Peyer's patch (tissue), 4 donors: ENCODE measurements at regions not wholly inside any gene's neighbourhood (a gene's known extent, or its start where the extent isn't known, plus 50 kb on each side); places are given as distances from the start of the nearest gene placed in this dataset.
"Not testable (repeated sequence)": the region's sequence is repeated elsewhere in the genome, so short reads cannot be mapped to it uniquely, and the experiment has no call there.

Source experiments
- DNase-seq, 3 donors: peaks; one replicate each; pipeline ENCODE4 v3.0.0-alpha.2; 2017 to 2019
- H3K27ac ChIP-seq, 4 donors: fragments of 200-600 bp; sonication (generic); one replicate each; pipeline ENCODE4 v1.5.1; 2016 to 2019
- H3K27me3 ChIP-seq, 2 donors: fragments of 200-600 bp; sonication (generic); one replicate each; pipeline ENCODE4 v1.5.1; 2019
- H3K36me3 ChIP-seq, 3 donors: fragments of 200-600 bp; sonication (generic); one replicate each; pipeline ENCODE4 v1.5.1; 2016 to 2019
- H3K4me1 ChIP-seq, 4 donors: fragments of 200-600 bp; sonication (generic); one replicate each; pipeline ENCODE4 v1.5.1; 2016 to 2019
- H3K4me3 ChIP-seq, 4 donors: fragments of 200-600 bp; sonication (generic); 1 replicate in 3 of 4; 2 replicates in 1 of 4; pipeline ENCODE4 v1.5.1; 2016 to 2019; ENCODE audit warnings: mild to moderate bottlenecking in 1 of 4
- H3K9me3 ChIP-seq, 4 donors: fragments of 200-600 bp; sonication (generic); one replicate each; pipeline ENCODE4 v1.5.1; 2016 to 2019; ENCODE audit warnings: mild to moderate bottlenecking in 1 of 4
- POLR2A ChIP-seq, 2 donors: fragments of 450-650 bp; IDR thresholded peaks; one replicate each; pipeline ENCODE4 v1.5.1; 2017; ENCODE audit warnings: antibody characterized with exemption in 2 of 2, mild to moderate bottlenecking in 2 of 2, moderate library complexity in 2 of 2
- TF ChIP-seq, protein P1 (sequence below), 6 experiments: fragments of 450-650 bp in 4 of 6; fragments of 200-600 bp in 2 of 6; sonication (generic) in 1 of 6; IDR thresholded peaks; one replicate each; pipeline ENCODE4 v1.5.1; 2017 to 2019; ENCODE audit warnings: antibody characterized with exemption in 6 of 6, mild to moderate bottlenecking in 3 of 6, moderate library complexity in 1 of 6

DNA sequence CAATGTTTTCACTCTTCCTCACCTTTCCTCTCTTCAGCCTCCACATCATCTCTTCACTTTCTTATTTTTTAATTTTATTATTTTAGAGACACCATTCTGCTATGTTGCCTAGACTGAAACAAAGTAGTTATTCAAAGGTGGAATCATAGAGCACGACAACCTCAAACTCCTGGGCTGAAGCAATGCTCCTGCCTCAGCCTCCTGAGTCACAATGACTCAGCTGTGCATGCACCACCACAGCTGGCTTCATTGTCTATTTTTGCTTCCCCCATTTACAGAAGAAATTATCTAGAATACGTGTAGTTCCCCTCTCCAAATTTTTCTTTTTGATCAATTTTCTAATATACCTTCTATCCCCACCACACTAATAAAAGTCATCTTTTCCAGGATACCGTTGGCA, 911.5 kb upstream of the SOX11 start:
- peaks cover 0 to 5% (median 0%) of the 10 kb centered on the region in 4 donors for H3K9me3 ChIP-seq
- DNase-seq: no peak
- H3K4me3 ChIP-seq: no peak overlapping the region
- no peaks in the 10 kb centered on the region for H3K27me3 ChIP-seq
- H3K36me3 ChIP-seq: no peaks in the 10 kb centered on the region
- H3K27ac ChIP-seq: no peak overlapping the region
- no peak for TF ChIP-seq POLR2A (IDR thresholded peaks at IDR 0.05)
- TF ChIP-seq, protein P1, sequence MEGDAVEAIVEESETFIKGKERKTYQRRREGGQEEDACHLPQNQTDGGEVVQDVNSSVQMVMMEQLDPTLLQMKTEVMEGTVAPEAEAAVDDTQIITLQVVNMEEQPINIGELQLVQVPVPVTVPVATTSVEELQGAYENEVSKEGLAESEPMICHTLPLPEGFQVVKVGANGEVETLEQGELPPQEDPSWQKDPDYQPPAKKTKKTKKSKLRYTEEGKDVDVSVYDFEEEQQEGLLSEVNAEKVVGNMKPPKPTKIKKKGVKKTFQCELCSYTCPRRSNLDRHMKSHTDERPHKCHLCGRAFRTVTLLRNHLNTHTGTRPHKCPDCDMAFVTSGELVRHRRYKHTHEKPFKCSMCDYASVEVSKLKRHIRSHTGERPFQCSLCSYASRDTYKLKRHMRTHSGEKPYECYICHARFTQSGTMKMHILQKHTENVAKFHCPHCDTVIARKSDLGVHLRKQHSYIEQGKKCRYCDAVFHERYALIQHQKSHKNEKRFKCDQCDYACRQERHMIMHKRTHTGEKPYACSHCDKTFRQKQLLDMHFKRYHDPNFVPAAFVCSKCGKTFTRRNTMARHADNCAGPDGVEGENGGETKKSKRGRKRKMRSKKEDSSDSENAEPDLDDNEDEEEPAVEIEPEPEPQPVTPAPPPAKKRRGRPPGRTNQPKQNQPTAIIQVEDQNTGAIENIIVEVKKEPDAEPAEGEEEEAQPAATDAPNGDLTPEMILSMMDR (IDR thresholded peaks at IDR 0.05): no peak
- H3K4me1 ChIP-seq: no peaks in the 10 kb centered on the region

DNA sequence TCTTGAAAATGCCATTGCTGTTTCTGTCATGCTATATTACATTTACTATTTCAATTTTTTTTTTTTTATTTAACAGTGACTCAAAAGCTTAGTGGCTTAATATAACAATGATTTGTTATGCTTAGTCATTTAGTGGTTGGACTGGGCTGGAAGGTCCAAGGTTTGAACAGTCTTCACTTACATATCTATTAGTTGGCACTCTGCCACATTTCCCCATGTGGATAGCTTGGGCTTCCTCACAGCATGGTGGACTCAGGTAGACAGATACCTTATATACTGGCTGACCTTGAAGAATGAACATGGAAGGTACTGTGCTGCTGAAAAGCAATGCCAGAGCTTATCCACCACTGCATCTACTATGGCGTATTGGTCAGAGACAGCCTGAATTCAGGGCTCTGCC, 909.5 kb upstream of the SOX11 start:
- H3K36me3 ChIP-seq: no peaks in the 10 kb centered on the region
- DNase-seq: no peak
- no peak overlapping the region for H3K4me3 ChIP-seq
- no peak for TF ChIP-seq POLR2A (IDR thresholded peaks at IDR 0.05)
- H3K27ac ChIP-seq: no peak overlapping the region
- no peaks in the 10 kb centered on the region for H3K4me1 ChIP-seq
- no peaks in the 10 kb centered on the region for H3K27me3 ChIP-seq
- H3K9me3 ChIP-seq: peaks cover 0 to 8% (median 0%) of the 10 kb centered on the region in 4 donors

- Histone ChIP-seq H3K4me1 (no peaks in the 10 kb centered on the region), H3K9me3 (peaks cover 0 to 4% (median 0%) of the 10 kb centered on the region in 4 donors), H3K27me3 (no peaks in the 10 kb centered on the region), H3K36me3 (no peaks in the 10 kb centered on the region), H3K4me3 (no peak overlapping the region), H3K27ac (no peak overlapping the region)
- TF ChIP-seq, protein P1 (IDR thresholded peaks at IDR 0.05): no peak
- no peak for TF ChIP-seq POLR2A (IDR thresholded peaks at IDR 0.05)
- no peak for DNase-seq
Observed at GRCh38 chr2:4791488-4791887, 900.7 kb upstream of the SOX11 start.

GRCh38 chr2:4792126-4792525, 900.1 kb upstream of the SOX11 start:
- Histone ChIP-seq H3K4me3 (no peak overlapping the region), H3K36me3 (no peaks in the 10 kb centered on the region), H3K9me3 (peaks cover 0 to 5% (median 0%) of the 10 kb centered on the region in 4 donors), H3K27me3 (no peaks in the 10 kb centered on the region), H3K4me1 (no peaks in the 10 kb centered on the region), H3K27ac (no peak overlapping the region)
- no peak for TF ChIP-seq POLR2A (IDR thresholded peaks at IDR 0.05)
- TF ChIP-seq, protein P1 (IDR thresholded peaks at IDR 0.05): no peak
- no peak for DNase-seq

- Histone ChIP-seq H3K27ac (no peak overlapping the region), H3K27me3 (no peaks in the 10 kb centered on the region), H3K9me3 (no peaks in the 10 kb centered on the region), H3K4me3 (no peak overlapping the region), H3K4me1 (no peaks in the 10 kb centered on the region), H3K36me3 (no peaks in the 10 kb centered on the region)
- no peak for DNase-seq
- no peak for TF ChIP-seq POLR2A (IDR thresholded peaks at IDR 0.05)
- TF ChIP-seq, protein P1 (IDR thresholded peaks at IDR 0.05): no peak
Observed at GRCh38 chr2:4803396-4803795, 888.8 kb upstream of the SOX11 start.

- not testable (repeated sequence) for H3K4me3 ChIP-seq, H3K4me1 ChIP-seq, DNase-seq, H3K27me3 ChIP-seq, H3K36me3 ChIP-seq, H3K27ac ChIP-seq, H3K9me3 ChIP-seq
Observed at GRCh38 chr2:4814137-4814536, 878.0 kb upstream of the SOX11 start.

DNA sequence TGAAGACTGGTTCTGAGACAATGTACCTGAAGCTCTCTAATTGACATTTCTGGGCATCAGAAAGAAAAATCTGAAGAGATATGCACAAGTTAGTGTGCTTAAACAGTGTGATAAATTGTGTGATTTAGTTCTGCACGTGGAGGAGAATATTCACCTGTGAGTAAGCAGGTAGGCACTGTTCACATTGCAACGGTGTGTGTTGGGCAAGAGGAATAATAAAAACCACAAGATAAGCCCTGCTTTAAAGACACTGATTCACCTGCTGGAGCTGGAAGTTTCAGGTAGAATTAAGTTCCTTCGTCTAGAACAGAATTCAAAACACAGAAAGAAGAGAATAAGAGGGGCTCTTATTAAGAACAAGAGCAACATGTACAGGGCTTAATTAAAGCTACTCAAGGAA, 864.3 kb upstream of the SOX11 start:
- TF ChIP-seq, protein P1 (IDR thresholded peaks at IDR 0.05): no peak
- no peak for TF ChIP-seq POLR2A (IDR thresholded peaks at IDR 0.05)
- Histone ChIP-seq H3K4me3 (no peak overlapping the region), H3K4me1 (no peaks in the 10 kb centered on the region), H3K9me3 (peaks cover 0 to 6% (median 0%) of the 10 kb centered on the region in 4 donors), H3K27ac (no peak overlapping the region), H3K36me3 (no peaks in the 10 kb centered on the region), H3K27me3 (no peaks in the 10 kb centered on the region)
- no peak for DNase-seq
